ENCODE measurements at regions not wholly inside any gene's neighbourhood (a gene's known extent, or its start where the extent isn't known, plus 50 kb on each side); places are given as distances from the start of the nearest gene placed in this dataset.
"Not testable (repeated sequence)": the region's sequence is repeated elsewhere in the genome, so short reads cannot be mapped to it uniquely, and the experiment has no call there.

- intact Hi-C loops (cut with DNase I; ENCODE audit: low total_unique reads) (no loop called here), in situ Hi-C loops (cut with MboI; ENCODE audit: low pct_ligation_motif_present in 1 of 4, low pct_unique_long_range_greater_than_20kb in 1 of 4, low sequenced_read_pairs in 3 of 4) (no loop called here)
- DNase-seq, result no peak
- Histone ChIP-seq H3K9me3 (no peaks in the 10 kb centered on the region), H3K27me3 (no peaks in the 10 kb centered on the region), H3K4me1 (no peaks in the 10 kb centered on the region), H3K27ac (no peak overlapping the region), H3K36me3 (no peaks in the 10 kb centered on the region), H3K4me3 (no peak overlapping the region)
- TF ChIP-seq CTCF (IDR thresholded peaks at IDR 0.05) (no peak), EP300 (IDR thresholded peaks at IDR 0.05; ENCODE audit: low read depth) (no peak), POLR2AphosphoS5 (IDR thresholded peaks at IDR 0.05) (no peak), POLR2A (IDR thresholded peaks at IDR 0.05) (no peak)
- 89% methylated on average over 5 of the region's 5 CpGs; no CpG with 5 or more reads in 1 of the 2 donors for WGBS, 2 donors (ENCODE audit: low coverage in 1 of 2)
Measured at GRCh38 chr3:4166540-4166939, 136.6 kb upstream of the SETMAR start.

- DNase-seq; H3K36me3 ChIP-seq; H3K4me3 ChIP-seq; in situ Hi-C loops (cut with MboI; ENCODE audit: low pct_ligation_motif_present in 1 of 4, low pct_unique_long_range_greater_than_20kb in 1 of 4, low sequenced_read_pairs in 3 of 4); H3K27me3 ChIP-seq; H3K4me1 ChIP-seq; H3K9me3 ChIP-seq; intact Hi-C loops (cut with DNase I; ENCODE audit: low total_unique reads); H3K27ac ChIP-seq: not testable (repeated sequence)
- 87% methylated on average over 1 of the region's 1 CpG; no CpG with 5 or more reads in 1 of the 2 donors for WGBS, 2 donors (ENCODE audit: low coverage in 1 of 2)
Measured at GRCh38 chr3:4167230-4167629, 135.9 kb upstream of the SETMAR start.

- in situ Hi-C loops (cut with MboI; ENCODE audit: low pct_ligation_motif_present in 1 of 4, low pct_unique_long_range_greater_than_20kb in 1 of 4, low sequenced_read_pairs in 3 of 4), result no loop called here
- WGBS, 2 donors (ENCODE audit: low coverage in 1 of 2), result 70% methylated on average over 6 of the region's 6 CpGs; no CpG with 5 or more reads in 1 of the 2 donors
- intact Hi-C loops (cut with DNase I; ENCODE audit: low total_unique reads), result no loop called here
- no peak for TF ChIP-seq POLR2AphosphoS5 (IDR thresholded peaks at IDR 0.05)
- TF ChIP-seq CTCF (IDR thresholded peaks at IDR 0.05), result no peak
- no peak for TF ChIP-seq EP300 (IDR thresholded peaks at IDR 0.05; ENCODE audit: low read depth)
- TF ChIP-seq POLR2A (IDR thresholded peaks at IDR 0.05), result no peak
- no peak overlapping the region for H3K27ac ChIP-seq
- peak; percentile 7 for DNase-seq
- no peaks in the 10 kb centered on the region for H3K27me3 ChIP-seq
- peaks cover 5% of the 10 kb centered on the region in 2 donors for H3K9me3 ChIP-seq
- H3K4me1 ChIP-seq, result no peaks in the 10 kb centered on the region
- H3K4me3 ChIP-seq, result no peak overlapping the region
- H3K36me3 ChIP-seq, result no peaks in the 10 kb centered on the region
Measured at GRCh38 chr3:4174791-4175190, 128.4 kb upstream of the SETMAR start.

- no peak overlapping the region for H3K4me3 ChIP-seq
- no peak for TF ChIP-seq CTCF (IDR thresholded peaks at IDR 0.05)
- DNase-seq, result no peak
- H3K27ac ChIP-seq, result no peak overlapping the region
- intact Hi-C loops (cut with DNase I; ENCODE audit: low total_unique reads), result no loop called here
- no peaks in the 10 kb centered on the region for H3K9me3 ChIP-seq
- no peaks in the 10 kb centered on the region for H3K27me3 ChIP-seq
- in situ Hi-C loops (cut with MboI; ENCODE audit: low pct_ligation_motif_present in 1 of 4, low pct_unique_long_range_greater_than_20kb in 1 of 4, low sequenced_read_pairs in 3 of 4), result no loop called here
- no peaks in the 10 kb centered on the region for H3K4me1 ChIP-seq
- no peaks in the 10 kb centered on the region for H3K36me3 ChIP-seq
Measured at GRCh38 chr3:4191971-4192370, 111.2 kb upstream of the SETMAR start.

- in situ Hi-C loops (cut with MboI; ENCODE audit: low pct_ligation_motif_present in 1 of 4, low pct_unique_long_range_greater_than_20kb in 1 of 4, low sequenced_read_pairs in 3 of 4) (no loop called here), intact Hi-C loops (cut with DNase I; ENCODE audit: low total_unique reads) (no loop called here)
- no peak overlapping the region for H3K27ac ChIP-seq
- DNase-seq, result no peak
- H3K36me3 ChIP-seq, result no peaks in the 10 kb centered on the region
- H3K9me3 ChIP-seq, result no peaks in the 10 kb centered on the region
- TF ChIP-seq POLR2A (IDR thresholded peaks at IDR 0.05), result no peak
- no peak for TF ChIP-seq EP300 (IDR thresholded peaks at IDR 0.05; ENCODE audit: low read depth)
- no peak for TF ChIP-seq CTCF (IDR thresholded peaks at IDR 0.05)
- TF ChIP-seq POLR2AphosphoS5 (IDR thresholded peaks at IDR 0.05), result no peak
- no peak overlapping the region for H3K4me3 ChIP-seq
- H3K4me1 ChIP-seq, result no peaks in the 10 kb centered on the region
- H3K27me3 ChIP-seq, result no peaks in the 10 kb centered on the region
Measured at GRCh38 chr3:4195006-4195405, 108.2 kb upstream of the SETMAR start.

Measured in transverse colon (tissue), 4 donors.